GM18508 (cell line): ENCODE measurements at regions not wholly inside any gene's neighbourhood (a gene's known extent, or its start where the extent isn't known, plus 50 kb on each side); places are given as distances from the start of the nearest gene placed in this dataset.
"Not testable (repeated sequence)": the region's sequence is repeated elsewhere in the genome, so short reads cannot be mapped to it uniquely, and the experiment has no call there.

Experiments
- ATAC-seq: cut with Tn5 transposase; IDR thresholded peaks from one replicate; pipeline ENCODE4 v1.9.1; 2021; ENCODE audit warnings: moderate number of reproducible peaks; ENCODE audit not compliant: insufficient read depth, unreplicated experiment

- ATAC-seq: no peak
Observed at GRCh38 chr2:84071050-84071449, 388.0 kb downstream of the SUCLG1 start.

DNA sequence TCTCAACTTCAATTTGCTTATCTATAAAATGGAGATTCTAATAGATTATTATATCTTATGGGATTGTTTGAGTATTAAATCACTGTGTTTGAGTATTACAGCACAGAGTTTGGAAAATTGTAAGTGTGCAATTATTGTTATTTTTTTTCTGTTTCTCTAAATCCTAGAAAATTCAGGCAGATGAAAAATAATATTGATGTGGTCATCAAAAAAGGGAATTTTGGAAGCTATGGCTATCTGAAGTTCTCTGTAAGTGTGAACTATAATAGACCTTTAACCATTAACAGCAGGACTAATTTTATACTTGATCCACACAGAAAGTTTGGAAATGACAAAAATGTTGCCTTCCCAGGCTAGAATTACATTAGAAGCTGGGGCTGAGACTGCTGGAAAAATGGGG is 393.2 kb downstream of the SUCLG1 start:
- no peak for ATAC-seq

DNA sequence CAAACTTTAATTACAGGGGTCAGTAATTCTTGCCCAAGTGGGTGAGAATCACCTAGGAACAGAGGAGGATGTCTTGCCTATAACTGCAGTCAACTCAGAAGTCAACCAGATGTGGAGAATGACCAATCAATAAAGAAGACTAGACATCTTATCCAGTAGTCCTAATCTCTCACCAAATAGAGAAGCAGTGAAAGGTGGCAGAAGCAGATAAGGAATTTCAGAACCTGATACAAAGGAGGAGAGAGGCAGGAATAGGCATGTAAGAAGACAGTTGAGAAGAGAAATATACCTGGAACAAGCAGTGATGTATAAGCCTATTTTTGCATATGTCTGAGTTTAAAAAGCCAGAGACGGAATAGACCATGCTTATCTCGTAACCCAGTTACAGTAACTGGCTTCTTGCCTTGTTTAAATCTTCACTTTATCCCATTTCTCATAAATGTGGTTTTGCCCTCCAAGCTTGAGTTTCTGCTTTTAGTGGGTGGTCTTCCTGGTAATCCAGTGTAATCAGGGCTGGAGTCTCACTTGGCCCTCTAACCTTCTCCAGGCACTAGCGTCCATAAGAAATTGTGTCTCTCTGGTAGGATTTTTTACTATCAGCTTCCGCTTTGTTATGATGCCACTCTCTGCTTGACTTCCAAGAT is 401.0 kb downstream of the SUCLG1 start:
- no peak for ATAC-seq

GRCh38 chr2:84055816-84056215 is 403.3 kb downstream of the SUCLG1 start:
- ATAC-seq: no peak

DNA sequence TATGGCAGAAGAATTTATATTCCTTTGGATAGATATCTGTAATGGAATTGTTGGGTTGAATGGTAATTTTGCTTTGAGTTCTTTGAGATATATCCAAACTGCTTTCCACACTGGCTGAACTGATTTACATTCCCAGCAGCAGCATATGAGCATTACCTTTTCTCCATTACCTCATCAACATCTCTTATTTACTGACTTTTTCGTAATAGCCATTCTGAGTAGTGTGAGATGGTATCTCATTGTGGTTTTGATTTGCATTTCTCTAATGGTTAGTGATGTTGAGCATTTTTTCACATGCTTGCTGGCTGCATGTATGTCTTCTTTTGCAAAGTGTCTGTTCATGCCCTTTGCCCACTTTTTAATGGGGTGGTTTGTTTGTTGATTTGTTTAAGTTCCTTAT is 404.5 kb downstream of the SUCLG1 start:
- ATAC-seq: not testable (repeated sequence)

- no peak for ATAC-seq
Observed at GRCh38 chr2:84052913-84053312, 406.2 kb downstream of the SUCLG1 start.

DNA sequence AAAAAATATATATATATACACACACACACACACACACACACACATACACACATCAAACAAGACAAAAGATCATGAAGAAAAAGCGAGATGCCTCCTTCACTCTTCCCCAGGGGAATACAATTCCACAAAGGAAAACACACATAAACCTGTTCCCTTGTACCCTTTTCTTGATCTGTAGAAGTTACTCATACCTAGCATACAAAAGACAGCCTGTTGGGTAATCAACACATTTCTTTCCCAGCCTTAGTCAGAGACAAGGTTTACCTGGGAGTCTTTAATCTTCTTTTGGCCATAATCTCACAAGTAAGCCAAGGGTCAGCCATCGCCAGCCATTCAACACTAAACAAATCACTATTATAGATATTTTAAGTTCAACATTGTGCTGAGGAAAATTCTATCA is 407.0 kb downstream of the SUCLG1 start:
- no peak for ATAC-seq

- no peak for ATAC-seq
Observed at GRCh38 chr2:84048964-84049363, 410.1 kb downstream of the SUCLG1 start.

- no peak for ATAC-seq
Observed at GRCh38 chr2:84041506-84041905, 417.6 kb downstream of the SUCLG1 start.

DNA sequence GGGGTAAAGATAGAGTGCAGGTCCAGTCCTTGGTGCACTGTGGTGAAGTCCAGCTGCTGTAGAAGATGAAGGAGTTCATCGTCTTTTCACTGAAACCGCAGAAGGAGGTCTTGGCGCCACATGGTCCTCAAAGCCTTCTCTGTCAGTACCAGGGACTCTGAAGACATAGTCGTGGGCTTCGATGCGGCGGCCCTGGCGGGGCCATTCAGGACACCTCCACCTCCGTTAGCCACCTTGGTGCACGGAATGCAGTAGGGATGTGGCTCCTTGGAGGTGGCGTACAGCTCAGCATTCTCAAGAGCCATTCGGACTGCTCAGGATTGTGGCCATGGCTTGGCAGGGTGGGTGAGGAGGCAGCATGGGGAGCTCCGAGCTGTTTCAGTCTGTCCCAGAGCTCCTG is 418.8 kb downstream of the SUCLG1 start:
- ATAC-seq: no peak

- no peak for ATAC-seq
Observed at GRCh38 chr2:84038866-84039265, 420.2 kb downstream of the SUCLG1 start.

DNA sequence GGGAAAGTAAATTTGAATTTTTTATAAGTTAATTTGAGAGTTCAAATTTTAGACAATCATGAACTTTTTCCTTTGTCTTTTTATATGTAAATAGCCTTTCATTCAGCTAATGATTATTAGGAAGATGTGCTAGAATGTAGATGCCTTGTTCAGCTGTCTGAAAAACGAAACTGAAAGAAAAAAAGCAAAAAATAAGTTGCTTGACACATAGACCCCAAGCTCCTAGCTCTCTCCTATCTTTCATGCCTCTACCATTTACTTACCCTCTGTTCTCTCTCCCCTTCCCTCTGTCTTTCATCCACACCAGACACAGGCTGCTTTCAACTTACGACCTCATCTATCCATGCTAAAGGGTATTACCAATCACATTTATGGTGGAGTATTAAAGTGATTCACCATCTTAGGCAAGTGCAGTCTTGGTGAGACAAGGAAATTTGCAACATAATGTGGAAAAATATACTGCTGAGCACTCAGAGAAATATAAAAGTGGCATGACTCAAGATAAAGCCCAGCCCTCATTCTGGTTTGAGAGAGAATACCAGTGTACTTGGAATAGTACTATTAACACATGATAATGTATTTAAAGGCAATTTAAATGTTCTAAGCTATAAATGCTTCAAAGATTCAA is 425.6 kb downstream of the SUCLG1 start:
- no peak for ATAC-seq

DNA sequence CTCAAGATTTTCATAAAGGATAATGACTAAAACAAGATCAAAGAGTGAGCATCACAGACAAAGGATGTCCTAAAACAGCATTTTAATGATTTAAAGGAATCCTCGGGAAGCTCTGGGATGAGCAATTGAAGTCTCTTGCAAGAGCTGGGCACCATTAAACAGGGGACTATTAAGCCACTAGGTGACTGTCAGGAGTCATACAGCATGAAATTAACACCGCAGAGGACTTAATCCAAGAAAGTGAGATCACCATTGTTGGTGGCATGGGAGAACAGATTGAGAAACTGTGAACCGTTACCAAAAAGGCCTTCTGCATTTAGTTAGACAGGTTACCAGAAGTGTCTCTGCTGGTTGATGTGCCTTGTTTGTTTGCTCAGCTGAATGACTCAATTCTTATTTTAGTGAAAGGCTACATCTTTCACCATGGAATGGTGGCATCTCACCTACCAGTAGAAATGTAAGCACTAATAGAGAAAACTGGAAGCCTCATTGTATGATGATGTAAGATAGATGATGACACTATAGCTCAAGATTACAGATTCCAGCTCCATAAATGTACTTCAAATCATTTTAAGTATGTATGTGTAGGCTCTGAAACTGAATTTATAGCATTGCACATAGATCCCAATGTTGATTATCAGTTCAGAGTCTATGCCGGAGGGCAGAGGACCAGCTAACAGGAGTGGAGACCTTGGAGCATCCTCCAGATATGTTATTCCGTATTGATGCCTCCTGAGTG is 427.6 kb downstream of the SUCLG1 start:
- no peak for ATAC-seq

DNA sequence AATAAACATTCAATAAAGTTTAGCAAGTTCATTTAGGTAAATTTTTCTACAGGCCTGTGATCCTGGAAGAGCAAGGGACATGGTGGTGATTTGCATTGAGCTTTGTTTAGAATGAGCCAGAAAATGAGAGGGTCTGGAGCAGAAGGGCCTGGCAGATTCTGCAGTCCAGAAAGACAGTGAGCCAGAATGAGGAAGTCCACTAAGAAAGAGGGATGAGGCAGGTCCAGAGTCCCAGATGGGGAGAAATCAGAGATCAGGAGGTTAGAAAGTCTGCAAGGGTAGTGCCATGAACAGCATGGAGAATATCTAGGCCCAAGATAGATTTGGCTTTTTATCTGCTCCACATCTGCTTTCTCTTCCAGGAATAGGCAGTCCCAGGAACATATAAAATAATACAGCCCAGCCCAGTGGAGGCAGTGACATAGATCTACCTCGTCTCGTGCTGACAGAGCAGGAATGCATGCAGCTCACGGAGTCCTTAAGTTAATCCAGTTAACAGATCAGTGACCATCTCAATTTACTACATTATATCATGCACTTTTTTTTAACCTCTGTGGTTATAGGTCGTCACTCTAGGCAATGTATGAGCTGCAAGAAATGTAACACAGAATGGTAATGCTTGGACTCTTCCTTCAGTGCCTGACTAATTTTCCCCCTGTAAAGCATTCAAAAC is 429.0 kb downstream of the SUCLG1 start:
- ATAC-seq: no peak

DNA sequence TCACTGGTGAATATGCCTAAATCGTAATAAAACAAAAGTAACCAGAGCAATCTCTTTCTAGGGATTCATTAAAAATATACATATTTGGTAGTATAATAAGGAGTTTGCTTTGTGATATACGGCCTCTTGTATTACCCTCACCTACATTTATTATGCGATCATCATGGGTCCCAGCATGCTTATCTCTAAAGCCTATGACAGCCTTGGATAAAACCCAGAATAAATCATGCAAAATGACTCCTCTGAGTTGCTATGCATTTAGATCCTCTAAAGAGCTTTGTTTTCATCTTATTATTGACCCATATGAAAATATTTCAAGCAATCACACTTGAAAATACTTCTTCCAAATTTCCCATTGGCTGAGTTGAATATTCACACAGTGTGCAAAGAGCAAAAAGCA is 432.3 kb downstream of the SUCLG1 start:
- ATAC-seq: no peak

- ATAC-seq: no peak
Observed at GRCh38 chr2:84022810-84023431, 436.2 kb downstream of the SUCLG1 start.

GRCh38 chr2:84017010-84017409 is 442.1 kb downstream of the SUCLG1 start:
- no peak for ATAC-seq

- ATAC-seq: no peak
Observed at GRCh38 chr2:84016183-84016582, 442.9 kb downstream of the SUCLG1 start.

GRCh38 chr2:83997889-83998288 is 461.2 kb downstream of the SUCLG1 start:
- no peak for ATAC-seq

DNA sequence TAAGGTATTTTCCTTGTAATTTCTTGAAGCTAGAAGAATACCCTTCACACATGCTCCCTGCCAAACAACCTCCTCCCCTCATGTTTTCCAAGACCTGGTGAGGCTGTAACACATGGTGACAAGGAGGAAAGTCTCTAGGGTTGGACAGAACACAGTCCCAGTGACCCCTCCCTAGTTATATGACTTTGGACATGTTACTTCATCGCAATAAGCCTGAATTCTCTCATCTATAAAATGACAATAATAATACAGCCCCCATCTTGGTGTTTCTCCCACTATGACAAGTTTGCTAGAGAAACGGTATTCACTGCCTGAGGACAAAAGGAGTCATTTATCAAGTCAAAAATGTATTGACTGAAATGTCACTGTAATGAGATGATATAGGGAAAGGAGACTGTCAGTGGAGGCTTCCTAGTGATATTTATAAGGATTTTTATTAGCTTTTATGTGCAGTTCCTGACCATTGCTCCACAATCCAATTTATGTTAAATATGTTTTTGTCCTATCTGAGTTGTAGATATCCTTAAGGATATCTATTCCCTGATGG is 464.4 kb downstream of the SUCLG1 start:
- no peak for ATAC-seq
